GM23338 (cell line): ENCODE measurements at regions not wholly inside any gene's neighbourhood (a gene's known extent, or its start where the extent isn't known, plus 50 kb on each side); places are given as distances from the start of the nearest gene placed in this dataset.

Experiments
- ATAC-seq: fragments of 200-7000 bp; cut with Tn5 transposase; 3 replicates; pipeline ENCODE4 v1.9.1; 2020
- DNase-seq: peaks from one replicate; pipeline ENCODE4 v3.0.0-alpha.2; 2015; ENCODE audit warnings: low spot score
- H2AFZ ChIP-seq: fragments of 200-600 bp; sonication (generic); 2 replicates; pipeline ENCODE4 v1.8.0; 2016; ENCODE audit warnings: antibody characterized with exemption, mild to moderate bottlenecking, moderate library complexity
- H3F3A ChIP-seq: fragments of 200-600 bp; sonication (generic); replicated peaks from 2 replicates; pipeline ENCODE4 v1.8.0; 2017; ENCODE audit warnings: antibody characterized with exemption, mixed run types, low read depth
- H3K27ac ChIP-seq: fragments of 200-600 bp; sonication (generic); 2 replicates; pipeline ENCODE4 v1.6.1; 2016; ENCODE audit warnings: low read depth
- H3K27me3 ChIP-seq: fragments of 200-600 bp; sonication (generic); 2 replicates; pipeline ENCODE4 v1.8.0; 2016; ENCODE audit warnings: mild to moderate bottlenecking, mixed run types, moderate library complexity; ENCODE audit not compliant: insufficient read depth
- H3K36me3 ChIP-seq: fragments of 200-600 bp; sonication (generic); 2 replicates; pipeline ENCODE4 v1.8.0; 2016; ENCODE audit warnings: mild to moderate bottlenecking; ENCODE audit not compliant: insufficient read depth
- H3K4me1 ChIP-seq: fragments of 200-600 bp; sonication (generic); 2 replicates; pipeline ENCODE4 v1.8.0; 2016; ENCODE audit warnings: mild to moderate bottlenecking, moderate library complexity; ENCODE audit not compliant: insufficient read depth
- H3K4me2 ChIP-seq: fragments of 200-600 bp; sonication (generic); 2 replicates; pipeline ENCODE4 v1.7.1; 2017; ENCODE audit warnings: mixed run types
- H3K4me3 ChIP-seq: fragments of 200-600 bp; sonication (generic); 2 replicates; pipeline ENCODE4 v1.6.1; 2016; ENCODE audit warnings: mixed run types
- H3K79me2 ChIP-seq: fragments of 200-600 bp; sonication (generic); replicated peaks from 2 replicates; pipeline ENCODE4 v1.8.0; 2017; ENCODE audit warnings: mild to moderate bottlenecking; ENCODE audit not compliant: insufficient read depth
- H3K9me2 ChIP-seq: fragments of 200-600 bp; sonication (generic); 2 replicates; pipeline ENCODE4 v1.8.0; 2017; ENCODE audit not compliant: insufficient read depth
- H4K20me1 ChIP-seq: fragments of 200-600 bp; sonication (generic); replicated peaks from 2 replicates; pipeline ENCODE4 v1.8.0; 2017; ENCODE audit warnings: mild to moderate bottlenecking; ENCODE audit not compliant: insufficient read depth
- H3K27ac Mint-ChIP-seq: 2 replicates; pipeline ENCODE4 v1.8.0; 2020; ENCODE audit warnings: inconsistent platforms, mild to moderate bottlenecking, moderate library complexity, mixed read lengths
- H3K27me3 Mint-ChIP-seq: 3 replicates; pipeline ENCODE4 v1.8.0; 2022; ENCODE audit warnings: low read depth, mild to moderate bottlenecking, moderate library complexity, mixed read lengths, inconsistent platforms; ENCODE audit not compliant: insufficient read depth, poor library complexity
- H3K36me3 Mint-ChIP-seq: 3 replicates; pipeline ENCODE4 v1.8.0; 2021; ENCODE audit warnings: low read depth, mild to moderate bottlenecking, inconsistent platforms, moderate library complexity, mixed read lengths
- H3K4me1 Mint-ChIP-seq: 3 replicates; pipeline ENCODE4 v1.8.0; 2020; ENCODE audit warnings: mild to moderate bottlenecking, inconsistent platforms, mixed read lengths
- H3K4me3 Mint-ChIP-seq: 3 replicates; pipeline ENCODE4 v1.8.0; 2021; ENCODE audit warnings: moderate library complexity, mild to moderate bottlenecking, inconsistent platforms, mixed read lengths
- H3K9me3 Mint-ChIP-seq: 3 replicates; pipeline ENCODE4 v1.8.0; 2020; ENCODE audit warnings: moderate library complexity, mild to moderate bottlenecking, inconsistent platforms, mixed read lengths
- CREB1 ChIP-seq: fragments of 250-450 bp; sonication (Bioruptor Pico); IDR thresholded peaks from 2 replicates; pipeline ENCODE4 v1.5.0; 2020; ENCODE audit warnings: low read depth, mild to moderate bottlenecking, moderate library complexity
- EZH2phosphoT487 ChIP-seq: fragments of 200-600 bp; sonication (generic); IDR thresholded peaks from one replicate; pipeline ENCODE4 v1.8.1; 2018; ENCODE audit warnings: antibody characterized with exemption; ENCODE audit not compliant: unreplicated experiment
- JUNB ChIP-seq: IDR thresholded peaks from one replicate; pipeline ENCODE4 v1.6.1; 2016; ENCODE audit warnings: antibody characterized with exemption; ENCODE audit not compliant: unreplicated experiment
- REST ChIP-seq: IDR thresholded peaks from one replicate; pipeline ENCODE4 v1.6.1; 2018; ENCODE audit warnings: antibody characterized with exemption; ENCODE audit not compliant: unreplicated experiment
- STAT1 ChIP-seq: IDR thresholded peaks from one replicate; pipeline ENCODE4 v1.6.1; 2016; ENCODE audit warnings: antibody characterized with exemption; ENCODE audit not compliant: unreplicated experiment
- ZNF331 ChIP-seq: fragments of 250-450 bp; sonication (Bioruptor Pico); IDR thresholded peaks from 2 replicates; pipeline ENCODE4 v1.5.0; 2020; ENCODE audit warnings: low read depth, mild to moderate bottlenecking, moderate library complexity
- TF ChIP-seq, protein P1 (sequence below): fragments of 250-450 bp; sonication (Bioruptor Pico); IDR thresholded peaks from 2 replicates; pipeline ENCODE4 v1.5.0; 2020; ENCODE audit warnings: mild to moderate bottlenecking, moderate library complexity

GRCh38 chr5:125011014-125011413, 264.6 kb upstream of the ZNF608 start:
- Histone ChIP-seq H3K27ac (no peak overlapping the region), H3K27me3 (no peaks in the 10 kb centered on the region), H2AFZ (no peak overlapping the region), H3K36me3 (no peaks in the 10 kb centered on the region), H3K4me2 (no peak overlapping the region), H3K9me2 (no peaks in the 10 kb centered on the region), H3K4me3 (no peak overlapping the region), H3F3A (no peaks in the 10 kb centered on the region), H3K4me1 (peaks cover 14% of the 10 kb centered on the region; the same call in 1 of the 2 replicates), H4K20me1 (no peaks in the 10 kb centered on the region), H3K79me2 (no peaks in the 10 kb centered on the region)
- Mint-ChIP-seq H3K4me1 (peaks cover 28% of the 10 kb centered on the region), H3K27me3 (no peaks in the 10 kb centered on the region), H3K36me3 (no peaks in the 10 kb centered on the region), H3K27ac (no peak overlapping the region), H3K4me3 (no peak overlapping the region), H3K9me3 (no peaks in the 10 kb centered on the region)
- ATAC-seq (no peak), DNase-seq (no peak)
- TF ChIP-seq EZH2phosphoT487 (no peak), STAT1 (no peak), CREB1 (CRISPR knock-in tag) (no peak), JUNB (no peak), REST (no peak), ZNF331 (CRISPR knock-in tag) (no peak)
- TF ChIP-seq, protein P1, sequence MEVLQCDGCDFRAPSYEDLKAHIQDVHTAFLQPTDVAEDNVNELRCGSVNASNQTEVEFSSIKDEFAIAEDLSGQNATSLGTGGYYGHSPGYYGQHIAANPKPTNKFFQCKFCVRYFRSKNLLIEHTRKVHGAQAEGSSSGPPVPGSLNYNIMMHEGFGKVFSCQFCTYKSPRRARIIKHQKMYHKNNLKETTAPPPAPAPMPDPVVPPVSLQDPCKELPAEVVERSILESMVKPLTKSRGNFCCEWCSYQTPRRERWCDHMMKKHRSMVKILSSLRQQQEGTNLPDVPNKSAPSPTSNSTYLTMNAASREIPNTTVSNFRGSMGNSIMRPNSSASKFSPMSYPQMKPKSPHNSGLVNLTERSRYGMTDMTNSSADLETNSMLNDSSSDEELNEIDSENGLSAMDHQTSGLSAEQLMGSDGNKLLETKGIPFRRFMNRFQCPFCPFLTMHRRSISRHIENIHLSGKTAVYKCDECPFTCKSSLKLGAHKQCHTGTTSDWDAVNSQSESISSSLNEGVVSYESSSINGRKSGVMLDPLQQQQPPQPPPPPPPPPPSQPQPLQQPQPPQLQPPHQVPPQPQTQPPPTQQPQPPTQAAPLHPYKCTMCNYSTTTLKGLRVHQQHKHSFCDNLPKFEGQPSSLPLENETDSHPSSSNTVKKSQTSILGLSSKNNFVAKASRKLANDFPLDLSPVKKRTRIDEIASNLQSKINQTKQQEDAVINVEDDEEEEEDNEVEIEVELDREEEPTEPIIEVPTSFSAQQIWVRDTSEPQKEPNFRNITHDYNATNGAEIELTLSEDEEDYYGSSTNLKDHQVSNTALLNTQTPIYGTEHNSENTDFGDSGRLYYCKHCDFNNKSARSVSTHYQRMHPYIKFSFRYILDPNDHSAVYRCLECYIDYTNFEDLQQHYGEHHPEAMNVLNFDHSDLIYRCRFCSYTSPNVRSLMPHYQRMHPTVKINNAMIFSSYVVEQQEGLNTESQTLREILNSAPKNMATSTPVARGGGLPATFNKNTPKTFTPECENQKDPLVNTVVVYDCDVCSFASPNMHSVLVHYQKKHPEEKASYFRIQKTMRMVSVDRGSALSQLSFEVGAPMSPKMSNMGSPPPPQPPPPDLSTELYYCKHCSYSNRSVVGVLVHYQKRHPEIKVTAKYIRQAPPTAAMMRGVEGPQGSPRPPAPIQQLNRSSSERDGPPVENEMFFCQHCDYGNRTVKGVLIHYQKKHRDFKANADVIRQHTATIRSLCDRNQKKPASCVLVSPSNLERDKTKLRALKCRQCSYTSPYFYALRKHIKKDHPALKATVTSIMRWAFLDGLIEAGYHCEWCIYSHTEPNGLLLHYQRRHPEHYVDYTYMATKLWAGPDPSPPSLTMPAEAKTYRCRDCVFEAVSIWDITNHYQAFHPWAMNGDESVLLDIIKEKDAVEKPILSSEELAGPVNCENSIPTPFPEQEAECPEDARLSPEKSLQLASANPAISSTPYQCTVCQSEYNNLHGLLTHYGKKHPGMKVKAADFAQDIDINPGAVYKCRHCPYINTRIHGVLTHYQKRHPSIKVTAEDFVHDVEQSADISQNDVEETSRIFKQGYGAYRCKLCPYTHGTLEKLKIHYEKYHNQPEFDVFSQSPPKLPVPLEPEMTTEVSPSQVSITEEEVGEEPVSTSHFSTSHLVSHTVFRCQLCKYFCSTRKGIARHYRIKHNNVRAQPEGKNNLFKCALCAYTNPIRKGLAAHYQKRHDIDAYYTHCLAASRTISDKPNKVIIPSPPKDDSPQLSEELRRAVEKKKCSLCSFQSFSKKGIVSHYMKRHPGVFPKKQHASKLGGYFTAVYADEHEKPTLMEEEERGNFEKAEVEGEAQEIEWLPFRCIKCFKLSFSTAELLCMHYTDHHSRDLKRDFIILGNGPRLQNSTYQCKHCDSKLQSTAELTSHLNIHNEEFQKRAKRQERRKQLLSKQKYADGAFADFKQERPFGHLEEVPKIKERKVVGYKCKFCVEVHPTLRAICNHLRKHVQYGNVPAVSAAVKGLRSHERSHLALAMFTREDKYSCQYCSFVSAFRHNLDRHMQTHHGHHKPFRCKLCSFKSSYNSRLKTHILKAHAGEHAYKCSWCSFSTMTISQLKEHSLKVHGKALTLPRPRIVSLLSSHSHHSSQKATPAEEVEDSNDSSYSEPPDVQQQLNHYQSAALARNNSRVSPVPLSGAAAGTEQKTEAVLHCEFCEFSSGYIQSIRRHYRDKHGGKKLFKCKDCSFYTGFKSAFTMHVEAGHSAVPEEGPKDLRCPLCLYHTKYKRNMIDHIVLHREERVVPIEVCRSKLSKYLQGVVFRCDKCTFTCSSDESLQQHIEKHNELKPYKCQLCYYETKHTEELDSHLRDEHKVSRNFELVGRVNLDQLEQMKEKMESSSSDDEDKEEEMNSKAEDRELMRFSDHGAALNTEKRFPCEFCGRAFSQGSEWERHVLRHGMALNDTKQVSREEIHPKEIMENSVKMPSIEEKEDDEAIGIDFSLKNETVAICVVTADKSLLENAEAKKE (CRISPR knock-in tag) = no peak
